Caco-2 (cell line): ENCODE measurements at regions not wholly inside any gene's neighbourhood (a gene's known extent, or its start where the extent isn't known, plus 50 kb on each side); places are given as distances from the start of the nearest gene placed in this dataset.

Experiments used
- BruUV-seq: library from RNA; stranded (reverse); fragments of 400-500 nt; replicated peaks from 2 replicates; lab custom pipeline; 2021; lab: Mats Ljungman, UMichigan
- CTCF ChIA-PET: fragments of 300-600 bp; sonication (Branson Sonifier 250); formaldehyde crosslinking; loops from one replicate; lab custom pipeline; 2022; ENCODE audit warnings: antibody characterized with exemption; lab: Charles Lee
- POLR2A ChIA-PET: fragments of 300-600 bp; sonication (Branson Sonifier 250); formaldehyde crosslinking; loops from one replicate; lab custom pipeline; 2022; ENCODE audit warnings: antibody characterized with exemption; lab: Charles Lee
- DNase-seq, 2 experiments: peaks; one replicate each; pipeline versions ENCODE4 v3.0.0 to v3.0.0-alpha.2; 2020 to 2022
- H3K27me3 ChIP-seq: replicated peaks from 2 replicates; pipeline ENCODE4 v1.6.0; 2011; ENCODE audit warnings: low read length; ENCODE audit not compliant: control insufficient read depth, insufficient read depth
- H3K36me3 ChIP-seq: 2 replicates; pipeline ENCODE4 v1.5.1; 2011; ENCODE audit warnings: low read length; ENCODE audit not compliant: control insufficient read depth, insufficient read depth
- H3K4me1 ChIP-seq: fragments of 250-450 bp; sonication (Bioruptor Pico); 2 replicates; pipeline ENCODE4 v1.5.1; 2020; ENCODE audit warnings: mild to moderate bottlenecking
- H3K4me3 ChIP-seq: 2 replicates; pipeline ENCODE4 v1.5.1; 2011; ENCODE audit warnings: low read depth, mild to moderate bottlenecking, control low read depth, low read length
- H3K9me3 ChIP-seq: fragments of 250-450 bp; sonication (Bioruptor Pico); 2 replicates; pipeline ENCODE4 v1.5.1; 2020; ENCODE audit warnings: mild to moderate bottlenecking, moderate library complexity
- H3K27ac Mint-ChIP-seq: one replicate; pipeline ENCODE4 v1.8.0; 2022; ENCODE audit warnings: mixed read lengths; ENCODE audit not compliant: unreplicated experiment
- H3K27me3 Mint-ChIP-seq: one replicate; pipeline ENCODE4 v1.8.0; 2022; ENCODE audit warnings: mixed read lengths; ENCODE audit not compliant: insufficient read depth, unreplicated experiment
- H3K36me3 Mint-ChIP-seq: one replicate; pipeline ENCODE4 v1.8.0; 2022; ENCODE audit warnings: mild to moderate bottlenecking, mixed read lengths; ENCODE audit not compliant: insufficient read depth, unreplicated experiment
- H3K4me1 Mint-ChIP-seq: one replicate; pipeline ENCODE4 v1.8.0; 2022; ENCODE audit warnings: low read depth, mixed read lengths; ENCODE audit not compliant: unreplicated experiment
- H3K4me3 Mint-ChIP-seq: one replicate; pipeline ENCODE4 v1.8.0; 2022; ENCODE audit warnings: mild to moderate bottlenecking, moderate library complexity, mixed read lengths; ENCODE audit not compliant: unreplicated experiment
- H3K9me3 Mint-ChIP-seq: one replicate; pipeline ENCODE4 v1.8.0; 2022; ENCODE audit warnings: mixed read lengths; ENCODE audit not compliant: unreplicated experiment
- intact Hi-C: fragments of 100-400 bp; cut with micrococcal nuclease; formaldehyde crosslinking; loops from one replicate; pipeline ENCODE4 v1.10.0; 2022; ENCODE audit not compliant: unreplicated experiment
- TF ChIP-seq, protein P1 (sequence below), 2 experiments: fragments of 200-600 bp in 1 of 2; IDR thresholded peaks; 1 replicate in 1 of 2; 2 replicates in 1 of 2; pipeline versions ENCODE4 v1.5.1 to v1.8.0; 2011 to 2022; ENCODE audit warnings: antibody characterized with exemption in 1 of 2, control low read depth in 1 of 2, inconsistent platforms in 1 of 2, low read depth in 1 of 2, low read length in 1 of 2, mild to moderate bottlenecking in 1 of 2, moderate library complexity in 1 of 2; ENCODE audit not compliant: insufficient read depth in 1 of 2, severe bottlenecking in 1 of 2, unreplicated experiment in 1 of 2

DNA sequence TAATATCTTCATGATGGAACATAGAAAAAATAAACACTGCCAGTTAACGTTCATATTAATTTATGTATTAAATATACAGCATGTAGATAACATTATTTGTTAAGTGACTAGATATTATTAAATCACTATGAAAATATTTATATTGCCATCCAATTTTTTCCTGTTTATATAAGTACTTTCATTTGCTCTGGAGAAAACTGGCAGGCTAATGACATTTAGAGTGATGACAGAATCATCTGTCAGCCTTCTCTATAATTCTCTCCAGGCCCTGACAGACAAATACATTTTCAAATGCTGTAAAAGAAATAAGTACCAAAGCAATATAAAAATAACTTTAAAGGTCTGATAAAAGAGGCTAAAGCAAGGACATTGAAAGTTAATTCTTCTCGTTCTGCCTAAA, 2556.7 kb upstream of the PCDH20 start:
- CTCF ChIA-PET, result no interaction called here
- TF ChIP-seq, protein P1, sequence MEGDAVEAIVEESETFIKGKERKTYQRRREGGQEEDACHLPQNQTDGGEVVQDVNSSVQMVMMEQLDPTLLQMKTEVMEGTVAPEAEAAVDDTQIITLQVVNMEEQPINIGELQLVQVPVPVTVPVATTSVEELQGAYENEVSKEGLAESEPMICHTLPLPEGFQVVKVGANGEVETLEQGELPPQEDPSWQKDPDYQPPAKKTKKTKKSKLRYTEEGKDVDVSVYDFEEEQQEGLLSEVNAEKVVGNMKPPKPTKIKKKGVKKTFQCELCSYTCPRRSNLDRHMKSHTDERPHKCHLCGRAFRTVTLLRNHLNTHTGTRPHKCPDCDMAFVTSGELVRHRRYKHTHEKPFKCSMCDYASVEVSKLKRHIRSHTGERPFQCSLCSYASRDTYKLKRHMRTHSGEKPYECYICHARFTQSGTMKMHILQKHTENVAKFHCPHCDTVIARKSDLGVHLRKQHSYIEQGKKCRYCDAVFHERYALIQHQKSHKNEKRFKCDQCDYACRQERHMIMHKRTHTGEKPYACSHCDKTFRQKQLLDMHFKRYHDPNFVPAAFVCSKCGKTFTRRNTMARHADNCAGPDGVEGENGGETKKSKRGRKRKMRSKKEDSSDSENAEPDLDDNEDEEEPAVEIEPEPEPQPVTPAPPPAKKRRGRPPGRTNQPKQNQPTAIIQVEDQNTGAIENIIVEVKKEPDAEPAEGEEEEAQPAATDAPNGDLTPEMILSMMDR (IDR thresholded peaks at IDR 0.05; ENCODE audit: insufficient read depth in 1 of 2, low read depth in 1 of 2, low read length in 1 of 2, severe bottlenecking in 1 of 2, unreplicated experiment in 1 of 2), result no peak
- no peaks in the 10 kb centered on the region for H3K9me3 ChIP-seq
- no TSS peak for BruUV-seq
- Mint-ChIP-seq H3K27me3 (no peaks in the 10 kb centered on the region), H3K36me3 (no peaks in the 10 kb centered on the region), H3K4me3 (no peak overlapping the region), H3K9me3 (no peaks in the 10 kb centered on the region), H3K4me1 (no peaks in the 10 kb centered on the region), H3K27ac (no peak overlapping the region)
- POLR2A ChIA-PET, result no interaction called here
- no peaks in the 10 kb centered on the region for H3K4me1 ChIP-seq
- no peaks in the 10 kb centered on the region for H3K27me3 ChIP-seq
- no peaks in the 10 kb centered on the region for H3K36me3 ChIP-seq
- DNase-seq, result no peak
- intact Hi-C loops, result no loop called here
- no peak overlapping the region for H3K4me3 ChIP-seq

DNA sequence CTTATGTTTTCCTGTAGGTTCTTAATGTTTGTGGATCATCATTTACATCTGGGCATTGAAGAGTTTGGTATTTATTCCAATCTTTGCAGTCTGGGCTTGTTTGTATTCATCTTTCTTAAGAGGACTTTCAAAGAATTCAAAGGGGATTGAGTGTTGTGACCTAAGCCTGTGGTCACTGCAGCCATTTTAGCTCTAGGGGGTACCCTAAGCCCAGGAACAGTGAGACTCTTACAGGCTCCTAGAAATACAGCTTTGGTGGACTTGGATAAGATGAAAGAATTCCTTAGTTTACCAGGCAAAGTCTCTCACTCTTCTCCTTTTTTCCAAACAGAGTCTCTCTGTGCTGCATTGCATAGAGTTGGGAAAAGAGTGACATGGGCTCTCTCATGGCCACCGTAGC, 2539.0 kb upstream of the PCDH20 start:
- TF ChIP-seq, protein P1 (IDR thresholded peaks at IDR 0.05; ENCODE audit: insufficient read depth in 1 of 2, low read depth in 1 of 2, low read length in 1 of 2, severe bottlenecking in 1 of 2, unreplicated experiment in 1 of 2), result no peak
- Histone ChIP-seq H3K4me1 (no peaks in the 10 kb centered on the region), H3K36me3 (no peaks in the 10 kb centered on the region), H3K9me3 (no peaks in the 10 kb centered on the region; the same call in 1 of the 2 replicates), H3K27me3 (no peaks in the 10 kb centered on the region), H3K4me3 (no peak overlapping the region)
- Mint-ChIP-seq H3K4me3 (no peak overlapping the region), H3K9me3 (peaks cover 10% of the 10 kb centered on the region), H3K27ac (no peak overlapping the region), H3K4me1 (no peaks in the 10 kb centered on the region), H3K36me3 (no peaks in the 10 kb centered on the region), H3K27me3 (no peaks in the 10 kb centered on the region)
- no TSS peak for BruUV-seq
- intact Hi-C loops, result no loop called here
- ChIA-PET CTCF (no interaction called here), POLR2A (no interaction called here)
- no peak for DNase-seq

DNA sequence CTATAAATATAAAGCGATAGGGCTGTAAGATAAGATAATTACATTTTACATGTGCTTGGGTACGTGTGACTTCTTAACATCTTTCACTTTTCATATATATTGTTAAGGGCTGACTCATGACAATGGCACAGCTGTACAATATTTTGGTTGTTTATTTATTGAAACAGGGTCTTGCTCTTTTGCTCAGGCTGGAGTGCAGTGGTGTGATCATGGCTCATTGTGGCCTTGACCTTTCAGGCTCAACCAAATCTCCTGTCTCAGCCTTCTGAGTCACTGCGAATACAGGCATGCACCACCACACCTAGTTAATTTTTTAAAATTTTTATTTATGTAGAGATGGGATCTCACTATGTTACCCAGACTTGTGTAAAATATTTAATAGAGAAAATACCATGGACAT, 2532.4 kb upstream of the PCDH20 start:
- TF ChIP-seq, protein P1 (IDR thresholded peaks at IDR 0.05; ENCODE audit: insufficient read depth in 1 of 2, low read depth in 1 of 2, low read length in 1 of 2, severe bottlenecking in 1 of 2, unreplicated experiment in 1 of 2), result no peak
- peaks cover 7% of the 10 kb centered on the region for H3K4me1 ChIP-seq
- intact Hi-C loops, result no loop called here
- POLR2A ChIA-PET, result no interaction called here
- H3K4me3 Mint-ChIP-seq, result no peak overlapping the region
- BruUV-seq, result no TSS peak
- H3K27me3 Mint-ChIP-seq, result no peaks in the 10 kb centered on the region
- no peak overlapping the region for H3K4me3 ChIP-seq
- H3K36me3 Mint-ChIP-seq, result no peaks in the 10 kb centered on the region
- no peaks in the 10 kb centered on the region for H3K36me3 ChIP-seq
- no peak overlapping the region for H3K27ac Mint-ChIP-seq
- H3K4me1 Mint-ChIP-seq, result peaks cover 7% of the 10 kb centered on the region
- DNase-seq, result no peak
- H3K9me3 ChIP-seq, result no peaks in the 10 kb centered on the region; the same call in 1 of the 2 replicates
- CTCF ChIA-PET, result no interaction called here
- no peaks in the 10 kb centered on the region for H3K27me3 ChIP-seq
- no peaks in the 10 kb centered on the region for H3K9me3 Mint-ChIP-seq
